ENCODE measurements at regions not wholly inside any gene's neighbourhood (a gene's known extent, or its start where the extent isn't known, plus 50 kb on each side); places are given as distances from the start of the nearest gene placed in this dataset.

DNA sequence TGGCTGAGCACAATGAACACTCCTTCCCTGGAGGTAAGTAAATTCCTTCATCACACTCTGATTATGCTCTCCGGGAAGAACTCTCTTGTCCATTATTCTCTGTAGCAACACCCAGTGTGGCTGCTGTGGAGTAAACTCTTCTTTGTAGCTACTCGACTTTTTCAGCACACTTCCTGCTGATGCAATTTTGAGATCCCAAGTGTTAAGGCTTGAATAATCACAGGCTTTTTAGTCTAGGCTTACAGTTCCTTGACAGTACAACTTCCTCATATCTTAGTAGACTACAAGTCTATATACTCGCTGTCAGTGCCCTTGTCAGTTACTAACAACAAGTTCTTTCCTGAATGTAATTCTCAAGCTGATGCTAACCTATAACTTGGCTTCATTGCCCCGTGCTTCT lies 301.8 kb upstream of the API5 start:
- TF ChIP-seq, protein P1, sequence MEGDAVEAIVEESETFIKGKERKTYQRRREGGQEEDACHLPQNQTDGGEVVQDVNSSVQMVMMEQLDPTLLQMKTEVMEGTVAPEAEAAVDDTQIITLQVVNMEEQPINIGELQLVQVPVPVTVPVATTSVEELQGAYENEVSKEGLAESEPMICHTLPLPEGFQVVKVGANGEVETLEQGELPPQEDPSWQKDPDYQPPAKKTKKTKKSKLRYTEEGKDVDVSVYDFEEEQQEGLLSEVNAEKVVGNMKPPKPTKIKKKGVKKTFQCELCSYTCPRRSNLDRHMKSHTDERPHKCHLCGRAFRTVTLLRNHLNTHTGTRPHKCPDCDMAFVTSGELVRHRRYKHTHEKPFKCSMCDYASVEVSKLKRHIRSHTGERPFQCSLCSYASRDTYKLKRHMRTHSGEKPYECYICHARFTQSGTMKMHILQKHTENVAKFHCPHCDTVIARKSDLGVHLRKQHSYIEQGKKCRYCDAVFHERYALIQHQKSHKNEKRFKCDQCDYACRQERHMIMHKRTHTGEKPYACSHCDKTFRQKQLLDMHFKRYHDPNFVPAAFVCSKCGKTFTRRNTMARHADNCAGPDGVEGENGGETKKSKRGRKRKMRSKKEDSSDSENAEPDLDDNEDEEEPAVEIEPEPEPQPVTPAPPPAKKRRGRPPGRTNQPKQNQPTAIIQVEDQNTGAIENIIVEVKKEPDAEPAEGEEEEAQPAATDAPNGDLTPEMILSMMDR (IDR thresholded peaks at IDR 0.05) = no peak
- TF ChIP-seq POLR2A (IDR thresholded peaks at IDR 0.05) = no peak

Measured in transverse colon (tissue), 3 donors.